GM10266 (cell line): ENCODE measurements at regions not wholly inside any gene's neighbourhood (a gene's known extent, or its start where the extent isn't known, plus 50 kb on each side); places are given as distances from the start of the nearest gene placed in this dataset.
"Not testable (repeated sequence)": the region's sequence is repeated elsewhere in the genome, so short reads cannot be mapped to it uniquely, and the experiment has no call there.

Experiments used
- DNase-seq: peaks from one replicate; pipeline ENCODE4 v3.0.0; 2012; ENCODE audit errors: extremely low spot score
- CTCF ChIP-seq: IDR thresholded peaks from 2 replicates; pipeline ENCODE4 v1.5.1; 2012; ENCODE audit warnings: mild to moderate bottlenecking, low read depth; ENCODE audit not compliant: control insufficient read depth, insufficient read depth; ENCODE audit errors: missing control alignments

- no peak for TF ChIP-seq CTCF
- DNase-seq = no peak
Measured at GRCh38 chr1:38652217-38652616, 207.4 kb downstream of the RRAGC start.

GRCh38 chr1:38651669-38652068 is 207.9 kb downstream of the RRAGC start:
- DNase-seq = no peak
- no peak for TF ChIP-seq CTCF

- no peak for DNase-seq
- TF ChIP-seq CTCF = no peak
Measured at GRCh38 chr1:38648417-38648816, 211.2 kb downstream of the RRAGC start.

GRCh38 chr1:38647341-38647740 is 212.2 kb downstream of the RRAGC start:
- not testable (repeated sequence) for DNase-seq

GRCh38 chr1:38644092-38644491 is 215.5 kb downstream of the RRAGC start:
- TF ChIP-seq CTCF = no peak
- no peak for DNase-seq

GRCh38 chr1:38641661-38642060 is 217.9 kb downstream of the RRAGC start:
- no peak for DNase-seq
- no peak for TF ChIP-seq CTCF

GRCh38 chr1:38640371-38640770 is 219.2 kb downstream of the RRAGC start:
- TF ChIP-seq CTCF = no peak

GRCh38 chr1:38628241-38628640 is 231.3 kb downstream of the RRAGC start:
- DNase-seq = no peak
- no peak for TF ChIP-seq CTCF

More at GRCh38 chr1:38640371-38640770, 219.2 kb downstream of the RRAGC start:
- no peak for DNase-seq
